ENCODE measurements at regions not wholly inside any gene's neighbourhood (a gene's known extent, or its start where the extent isn't known, plus 50 kb on each side); places are given as distances from the start of the nearest gene placed in this dataset.

DNA sequence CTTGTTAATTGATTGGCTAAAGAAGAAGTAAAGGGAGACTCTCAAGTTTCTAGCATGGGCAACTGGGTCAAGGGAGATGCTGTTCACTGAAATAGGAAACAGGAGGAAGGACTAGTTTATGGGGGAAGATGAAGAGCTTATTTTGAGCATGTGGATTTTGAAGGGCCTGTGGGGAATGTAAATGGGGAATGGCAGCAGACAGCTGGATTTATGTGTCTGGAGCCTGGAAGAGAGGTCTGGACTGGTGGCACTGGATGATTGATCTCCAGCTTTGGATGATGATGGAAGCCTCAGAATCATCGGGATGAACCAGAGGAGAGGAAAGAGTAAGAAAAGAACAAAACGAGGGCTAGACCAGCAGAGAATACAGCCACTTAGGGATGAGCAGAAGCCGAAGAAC lies 54.9 kb upstream of the ENAH start:
- DNase-seq: peak; percentile 82

DNA sequence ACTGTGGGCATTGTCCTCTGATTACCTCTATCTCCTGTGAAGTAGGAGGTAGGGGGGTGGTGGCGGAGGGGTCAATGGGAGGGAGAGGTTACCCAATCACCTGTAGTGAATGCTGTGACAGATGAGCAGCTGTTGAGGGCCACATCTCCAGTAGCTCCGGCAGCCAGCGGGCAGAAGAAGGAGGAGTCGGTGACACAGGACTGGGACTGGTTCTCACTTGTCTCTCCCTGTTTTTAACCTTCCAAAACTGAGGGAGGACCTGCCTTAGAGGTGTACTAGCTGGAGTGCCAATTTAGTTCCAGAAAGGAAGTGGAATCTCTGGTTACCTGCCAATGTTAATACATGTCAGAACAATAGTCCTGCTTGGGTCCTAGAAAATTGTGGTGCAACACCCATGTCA lies 56.2 kb upstream of the ENAH start:
- no peak for DNase-seq

GRCh38 chr1:225710804-225711203 lies 57.9 kb upstream of the ENAH start:
- DNase-seq: peak; percentile 61

- no peak for DNase-seq
Observed at GRCh38 chr1:225711236-225711937, 58.5 kb upstream of the ENAH start.

GRCh38 chr1:225712391-225712790 lies 59.5 kb upstream of the ENAH start:
- DNase-seq: no peak

DNA sequence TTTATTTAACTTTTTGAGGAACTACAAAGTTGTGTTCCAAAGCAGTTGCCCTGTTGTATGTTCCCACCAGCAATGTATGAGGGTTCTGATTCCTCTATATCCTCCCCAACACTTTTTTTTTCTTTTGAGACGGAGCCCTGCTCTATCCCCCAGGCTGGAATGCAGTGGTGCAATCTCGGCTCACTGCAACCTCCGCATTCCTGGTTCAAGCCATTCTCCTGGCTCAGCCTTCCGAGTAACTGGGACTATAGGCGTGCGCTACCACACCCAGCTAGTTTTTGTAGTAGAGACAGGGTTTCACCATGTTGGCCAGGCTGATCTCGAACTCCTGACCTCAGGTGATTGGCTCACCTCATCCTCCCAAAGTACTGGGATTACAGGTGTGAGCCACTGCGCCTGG lies 60.4 kb upstream of the ENAH start:
- peak; percentile 81 for DNase-seq

DNA sequence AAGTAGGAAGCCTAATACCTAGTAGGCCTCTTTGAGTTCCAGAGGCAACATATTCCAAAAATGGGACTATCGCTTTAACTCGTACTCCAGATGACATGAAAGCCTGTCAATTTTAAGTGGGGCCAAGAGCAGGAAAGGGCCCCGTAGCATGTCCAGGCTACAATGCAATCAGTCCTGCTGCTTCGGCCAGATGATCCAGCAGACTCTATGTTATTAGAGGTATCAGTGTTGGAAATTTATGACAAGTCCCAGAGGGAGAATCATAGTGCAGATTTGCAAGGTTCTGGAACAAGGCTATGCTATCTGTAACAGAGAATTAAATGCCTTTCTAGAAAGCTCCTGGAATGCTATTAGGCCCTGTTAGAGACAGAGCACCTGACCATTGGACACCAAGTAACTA lies 56.7 kb upstream of the SRP9 start:
- no peak for DNase-seq

DNA sequence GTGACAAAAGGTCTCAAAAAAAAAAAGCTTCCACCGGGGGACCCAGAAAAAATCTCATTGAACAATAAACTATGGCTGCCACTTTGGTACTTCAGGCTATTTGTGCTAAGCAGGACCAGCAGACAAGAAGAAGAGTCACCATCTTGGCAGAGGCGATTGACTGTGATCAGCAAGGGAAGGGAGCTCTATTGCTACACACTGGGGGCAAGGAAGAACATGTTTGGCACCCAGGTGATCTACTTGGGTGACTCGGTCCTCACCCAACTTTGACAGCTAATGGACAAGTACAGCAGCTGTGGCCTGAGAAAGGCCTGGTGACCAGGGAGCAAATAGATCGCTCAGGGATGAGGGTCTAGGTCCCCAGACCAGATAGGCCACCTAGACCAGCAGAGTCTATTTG lies 53.4 kb upstream of the SRP9 start:
- DNase-seq: no peak
